HG02571 (cell line): ENCODE measurements at regions not wholly inside any gene's neighbourhood (a gene's known extent, or its start where the extent isn't known, plus 50 kb on each side); places are given as distances from the start of the nearest gene placed in this dataset.

ENCODE experiments used
- ATAC-seq: cut with Tn5 transposase; IDR thresholded peaks from one replicate; pipeline ENCODE4 v1.9.1; 2021; ENCODE audit warnings: mild to moderate bottlenecking, moderate library complexity; ENCODE audit not compliant: unreplicated experiment

GRCh38 chr2:226652983-226653765 lies 146.4 kb downstream of the IRS1 start:
- ATAC-seq: no peak

- ATAC-seq: no peak
Measured at GRCh38 chr2:226652369-226652768, 147.3 kb downstream of the IRS1 start.

- ATAC-seq: peak; percentile 73
Measured at GRCh38 chr2:226649871-226650660, 149.6 kb downstream of the IRS1 start.

- no peak for ATAC-seq
Measured at GRCh38 chr2:226649201-226649600, 150.4 kb downstream of the IRS1 start.

GRCh38 chr2:226647621-226648518 lies 151.8 kb downstream of the IRS1 start:
- no peak for ATAC-seq

GRCh38 chr2:226644399-226644865 lies 155.2 kb downstream of the IRS1 start:
- no peak for ATAC-seq

- ATAC-seq: no peak
Measured at GRCh38 chr2:226643946-226644282, 155.7 kb downstream of the IRS1 start.

- no peak for ATAC-seq
Measured at GRCh38 chr2:226643030-226643945, 156.3 kb downstream of the IRS1 start.

- ATAC-seq: no peak
Measured at GRCh38 chr2:226641008-226641407, 158.6 kb downstream of the IRS1 start.

GRCh38 chr2:226640501-226640900 lies 159.1 kb downstream of the IRS1 start:
- ATAC-seq: no peak

- ATAC-seq: no peak
Measured at GRCh38 chr2:226639550-226639949, 160.1 kb downstream of the IRS1 start.

- ATAC-seq: no peak
Measured at GRCh38 chr2:226638576-226638975, 161.0 kb downstream of the IRS1 start.

- no peak for ATAC-seq
Measured at GRCh38 chr2:226637383-226637782, 162.2 kb downstream of the IRS1 start.

GRCh38 chr2:226636586-226636985 lies 163.0 kb downstream of the IRS1 start:
- ATAC-seq: no peak

GRCh38 chr2:226634943-226635604 lies 164.5 kb downstream of the IRS1 start:
- no peak for ATAC-seq

- ATAC-seq: no peak
Measured at GRCh38 chr2:226631671-226632070, 167.9 kb downstream of the IRS1 start.

GRCh38 chr2:226631187-226631586 lies 168.4 kb downstream of the IRS1 start:
- ATAC-seq: no peak

- ATAC-seq: no peak
Measured at GRCh38 chr2:226625946-226626345, 173.7 kb downstream of the IRS1 start.

- no peak for ATAC-seq
Measured at GRCh38 chr2:226623587-226624368, 175.8 kb downstream of the IRS1 start.
